HCT116 (cell line): ENCODE measurements at regions not wholly inside any gene's neighbourhood (a gene's known extent, or its start where the extent isn't known, plus 50 kb on each side); places are given as distances from the start of the nearest gene placed in this dataset.

Experiments
- ATAC-seq: fragments of 200-7000 bp; cut with Tn5 transposase; 2 replicates; pipeline ENCODE4 v1.9.1; 2020; ENCODE audit warnings: mild to moderate bottlenecking, moderate library complexity
- BruUV-seq: library from RNA; stranded (reverse); fragments of 400-500 nt; replicated peaks from 2 replicates; lab custom pipeline; 2021; lab: Mats Ljungman, UMichigan
- CTCF ChIA-PET: fragments of 300-600 bp; sonication (Branson Sonifier 250); formaldehyde crosslinking; loops from one replicate; lab custom pipeline; 2021; ENCODE audit warnings: antibody characterized with exemption; lab: Charles Lee
- POLR2A ChIA-PET: fragments of 300-600, 350-600 bp; sonication (Branson Sonifier 250); formaldehyde crosslinking; loops from one replicate; lab custom pipeline; 2021; ENCODE audit warnings: antibody characterized with exemption; lab: Charles Lee
- RAD21 ChIA-PET, 2 experiments: fragments of 300-600 bp; sonication (Branson Sonifier 250); formaldehyde crosslinking; loops; one replicate each; lab custom pipeline; 2023; ENCODE audit warnings: low total read pairs in 2 of 2; ENCODE audit not compliant: uncharacterized antibody in 2 of 2, unreplicated experiment in 2 of 2, low non-redundant PET in 1 of 2; lab: Charles Lee
- DNase-seq: peaks from one replicate; pipeline ENCODE4 v3.0.0-alpha.2; 2010; ENCODE audit warnings: low read depth, low spot score
- H2AFZ ChIP-seq: fragments of 200-600 bp; shearing (Covaris generic), sonication (generic); 2 replicates; pipeline ENCODE4 v1.6.1; 2017; ENCODE audit warnings: low read depth, mixed run types, mixed read lengths, antibody characterized with exemption, low read length; ENCODE audit not compliant: poor library complexity, severe bottlenecking
- H3K27ac ChIP-seq: 2 replicates; pipeline ENCODE4 v1.5.1; 2012; ENCODE audit warnings: low read depth, low read length
- H3K27me3 ChIP-seq: fragments of 200-600 bp; sonication (generic); 2 replicates; pipeline ENCODE4 v1.6.1; 2016; ENCODE audit warnings: mixed run types, low read length, mixed read lengths; ENCODE audit not compliant: insufficient read depth
- H3K36me3 ChIP-seq, 2 experiments: fragments of 200-500 bp in 1 of 2; fragments of 200-600 bp in 1 of 2; sonication (Bioruptor generic) in 1 of 2; sonication (generic) in 1 of 2; 2 replicates each; pipeline versions ENCODE4 v1.5.1 to v1.6.1; 2014 to 2016; ENCODE audit warnings: low read length in 2 of 2, inconsistent platforms in 1 of 2, mixed read lengths in 1 of 2, mixed run types in 1 of 2; ENCODE audit not compliant: insufficient read depth in 2 of 2, control insufficient read depth in 1 of 2
- H3K4me1 ChIP-seq, 2 experiments: fragments of 200-600 bp in 1 of 2; sonication (generic) in 1 of 2; 2 replicates each; pipeline versions ENCODE4 v1.5.1 to v1.6.1; 2012 to 2017; ENCODE audit warnings: low read length in 2 of 2, inconsistent platforms in 1 of 2, mild to moderate bottlenecking in 1 of 2, mixed read lengths in 1 of 2, mixed run types in 1 of 2, moderate library complexity in 1 of 2; ENCODE audit not compliant: insufficient read depth in 2 of 2, control insufficient read depth in 1 of 2
- H3K4me2 ChIP-seq: fragments of 200-600 bp; sonication (generic); 2 replicates; pipeline ENCODE4 v1.6.1; 2017; ENCODE audit warnings: mixed run types, low read length, mixed read lengths
- H3K4me3 ChIP-seq, 2 experiments: fragments of 200-600 bp in 1 of 2; sonication (generic) in 1 of 2; replicated peaks in 1 of 2; 2 replicates each; pipeline ENCODE4 v1.5.1; 2011 to 2016; ENCODE audit warnings: low read length in 2 of 2, control low read depth in 1 of 2, low read depth in 1 of 2, mild to moderate bottlenecking in 1 of 2, mixed read lengths in 1 of 2, mixed run types in 1 of 2
- H3K79me2 ChIP-seq: fragments of 200-600 bp; sonication (generic); 2 replicates; pipeline ENCODE4 v1.6.1; 2017; ENCODE audit warnings: mild to moderate bottlenecking, mixed run types, low read length, moderate library complexity, mixed read lengths; ENCODE audit not compliant: insufficient read depth
- H3K9ac ChIP-seq: fragments of 200-600 bp; sonication (generic); 2 replicates; pipeline ENCODE4 v1.6.1; 2016; ENCODE audit warnings: low read length, mixed read lengths
- H3K9me2 ChIP-seq: fragments of 200-600 bp; sonication (generic), shearing (Covaris generic); 2 replicates; pipeline ENCODE4 v1.6.1; 2017; ENCODE audit warnings: mixed run types, mild to moderate bottlenecking, moderate library complexity; ENCODE audit not compliant: insufficient read depth
- H3K9me3 ChIP-seq, 2 experiments: fragments of 200-500 bp in 1 of 2; fragments of 200-600 bp in 1 of 2; sonication (Bioruptor generic) in 1 of 2; sonication (generic) in 1 of 2; 2 replicates each; pipeline ENCODE4 v1.6.1; 2014 to 2017; ENCODE audit warnings: low read length in 2 of 2, mixed read lengths in 2 of 2, inconsistent platforms in 1 of 2, low read depth in 1 of 2, mild to moderate bottlenecking in 1 of 2, mixed run types in 1 of 2, moderate library complexity in 1 of 2; ENCODE audit not compliant: control insufficient read depth in 1 of 2, insufficient read depth in 1 of 2
- H4K20me1 ChIP-seq: fragments of 200-600 bp; sonication (generic), shearing (Covaris generic); 2 replicates; pipeline ENCODE4 v1.6.1; 2017; ENCODE audit warnings: mixed run types, mild to moderate bottlenecking, moderate library complexity; ENCODE audit not compliant: insufficient read depth
- CBX3 ChIP-seq: IDR thresholded peaks from 2 replicates; pipeline ENCODE4 v1.6.1; 2012; ENCODE audit warnings: low read depth
- CEBPB ChIP-seq: IDR thresholded peaks from 2 replicates; pipeline ENCODE4 v1.6.1; 2012; ENCODE audit warnings: low read depth
- EGR1 ChIP-seq: IDR thresholded peaks from 2 replicates; pipeline ENCODE4 v1.6.1; 2012; ENCODE audit warnings: low read depth
- ELF1 ChIP-seq: IDR thresholded peaks from 2 replicates; pipeline ENCODE4 v1.6.1; 2012; ENCODE audit warnings: low read depth, borderline replicate concordance
- EZH2 ChIP-seq: fragments of 200-600 bp; sonication (generic); IDR thresholded peaks from 2 replicates; pipeline ENCODE4 v1.6.1; 2017; ENCODE audit warnings: antibody characterized with exemption, mixed run types
- JUND ChIP-seq: IDR thresholded peaks from 2 replicates; pipeline ENCODE4 v1.6.1; 2012
- POLR2A ChIP-seq: IDR thresholded peaks from 2 replicates; pipeline ENCODE4 v1.7.0; 2011; ENCODE audit warnings: borderline replicate concordance; ENCODE audit not compliant: insufficient read depth, insufficient read length; ENCODE audit errors: extremely low read depth
- POLR2AphosphoS5 ChIP-seq: IDR thresholded peaks from 2 replicates; pipeline ENCODE4 v1.6.1; 2011; ENCODE audit warnings: mild to moderate bottlenecking, low read depth, low read length, moderate library complexity
- RAD21 ChIP-seq: IDR thresholded peaks from 2 replicates; pipeline ENCODE4 v1.6.1; 2012; ENCODE audit warnings: low read depth, mild to moderate bottlenecking
- SIN3A ChIP-seq: IDR thresholded peaks from 2 replicates; pipeline ENCODE4 v1.6.1; 2012; ENCODE audit warnings: low read depth
- SP1 ChIP-seq: IDR thresholded peaks from 2 replicates; pipeline ENCODE4 v1.6.1; 2012; ENCODE audit warnings: low read depth
- TCF7L2 ChIP-seq: IDR thresholded peaks from 2 replicates; pipeline ENCODE4 v1.7.0; 2011; ENCODE audit warnings: borderline replicate concordance, inconsistent platforms; ENCODE audit not compliant: insufficient read depth, insufficient read length; ENCODE audit errors: extremely low read depth
- YY1 ChIP-seq: IDR thresholded peaks from 2 replicates; pipeline ENCODE4 v1.6.1; 2011; ENCODE audit warnings: low read length, low read depth, moderate library complexity, mild to moderate bottlenecking; ENCODE audit not compliant: insufficient replicate concordance; ENCODE audit errors: extremely low read depth
- ZFX ChIP-seq: fragments of 450-650 bp; IDR thresholded peaks from 2 replicates; pipeline ENCODE4 v1.6.1; 2017
- ZNF274 ChIP-seq: fragments of 200-500 bp; sonication (Bioruptor generic); IDR thresholded peaks from 2 replicates; pipeline ENCODE4 v1.6.1; 2014; ENCODE audit warnings: mild to moderate bottlenecking, low read depth, low read length, inconsistent platforms
- intact Hi-C: fragments of 100-400 bp; cut with micrococcal nuclease; formaldehyde crosslinking; loops from 2 replicates; pipeline ENCODE4 v1.10.0; 2022
- TF ChIP-seq, protein P1 (sequence below): IDR thresholded peaks from 2 replicates; pipeline ENCODE4 v1.6.1; 2012
- TF ChIP-seq, protein P2 (sequence below): IDR thresholded peaks from 2 replicates; pipeline ENCODE4 v1.6.1; 2011; ENCODE audit warnings: mild to moderate bottlenecking, low read length, moderate library complexity; ENCODE audit not compliant: insufficient replicate concordance; ENCODE audit errors: extremely low read depth
- TF ChIP-seq, protein P3 (sequence below): IDR thresholded peaks from 2 replicates; pipeline ENCODE4 v1.6.1; 2012
- TF ChIP-seq, protein P4 (sequence below): IDR thresholded peaks from 2 replicates; pipeline ENCODE4 v1.6.1; 2012; ENCODE audit warnings: low read depth
- TF ChIP-seq, protein P5 (sequence below), 3 experiments: fragments of 200-600 bp in 1 of 3; sonication (generic) in 1 of 3; IDR thresholded peaks in 2 of 3; conservative IDR thresholded peaks in 1 of 3; 2 replicates each; pipeline ENCODE4 v1.5.1; 2012 to 2017; ENCODE audit warnings: low read depth in 2 of 3, low read length in 2 of 3, antibody characterized with exemption in 1 of 3, borderline replicate concordance in 1 of 3, control low read depth in 1 of 3, mild to moderate bottlenecking in 1 of 3, mixed read lengths in 1 of 3, mixed run types in 1 of 3, moderate library complexity in 1 of 3; ENCODE audit not compliant: insufficient read depth in 1 of 3

GRCh38 chr17:72380120-72380519 is 259.3 kb downstream of the SOX9 start:
- RAD21 ChIA-PET: interaction anchor here in 1 of 2 experiments (0.6 kb wide), 1 partner anchor 370 kb away, joined by 3 read pairs; no protein-coding TSS in a partner anchor
- Histone ChIP-seq H3K4me1 (peaks cover 38 to 43% of the 10 kb centered on the region in 2 experiments), H3K4me2 (no peak overlapping the region), H3K4me3 (no peak overlapping the region), H3K27ac (no peak overlapping the region), H3K9ac (no peak overlapping the region), H3K79me2 (no peaks in the 10 kb centered on the region), H2AFZ (no peak overlapping the region), H4K20me1 (no peaks in the 10 kb centered on the region), H3K9me2 (no peaks in the 10 kb centered on the region), H3K36me3 (no peaks in the 10 kb centered on the region), H3K9me3 (no peaks in the 10 kb centered on the region), H3K27me3 (no peaks in the 10 kb centered on the region)
- no TSS peak for BruUV-seq
- intact Hi-C loops: no loop called here
- no peak for DNase-seq
- no peak for ATAC-seq
- POLR2A ChIA-PET: interaction anchor here (1.3 to 2.3 kb wide), 2 partner anchors 9 to 42 kb away, joined by 3 to 6 read pairs; no protein-coding TSS in a partner anchor
- CTCF ChIA-PET: no interaction called here
- TF ChIP-seq TCF7L2 (no peak), POLR2A (no peak), JUND (no peak), SP1 (no peak), SIN3A (no peak), EZH2 (no peak), RAD21 (no peak), ZNF274 (no peak), EGR1 (no peak), YY1 (no peak), POLR2AphosphoS5 (no peak), ZFX (no peak), CEBPB (no peak), ELF1 (no peak), CBX3 (no peak)
- TF ChIP-seq, protein P1, sequence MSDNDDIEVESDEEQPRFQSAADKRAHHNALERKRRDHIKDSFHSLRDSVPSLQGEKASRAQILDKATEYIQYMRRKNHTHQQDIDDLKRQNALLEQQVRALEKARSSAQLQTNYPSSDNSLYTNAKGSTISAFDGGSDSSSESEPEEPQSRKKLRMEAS: no peak
- TF ChIP-seq, protein P2, sequence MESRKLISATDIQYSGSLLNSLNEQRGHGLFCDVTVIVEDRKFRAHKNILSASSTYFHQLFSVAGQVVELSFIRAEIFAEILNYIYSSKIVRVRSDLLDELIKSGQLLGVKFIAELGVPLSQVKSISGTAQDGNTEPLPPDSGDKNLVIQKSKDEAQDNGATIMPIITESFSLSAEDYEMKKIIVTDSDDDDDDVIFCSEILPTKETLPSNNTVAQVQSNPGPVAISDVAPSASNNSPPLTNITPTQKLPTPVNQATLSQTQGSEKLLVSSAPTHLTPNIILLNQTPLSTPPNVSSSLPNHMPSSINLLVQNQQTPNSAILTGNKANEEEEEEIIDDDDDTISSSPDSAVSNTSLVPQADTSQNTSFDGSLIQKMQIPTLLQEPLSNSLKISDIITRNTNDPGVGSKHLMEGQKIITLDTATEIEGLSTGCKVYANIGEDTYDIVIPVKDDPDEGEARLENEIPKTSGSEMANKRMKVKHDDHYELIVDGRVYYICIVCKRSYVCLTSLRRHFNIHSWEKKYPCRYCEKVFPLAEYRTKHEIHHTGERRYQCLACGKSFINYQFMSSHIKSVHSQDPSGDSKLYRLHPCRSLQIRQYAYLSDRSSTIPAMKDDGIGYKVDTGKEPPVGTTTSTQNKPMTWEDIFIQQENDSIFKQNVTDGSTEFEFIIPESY: no peak
- TF ChIP-seq, protein P3, sequence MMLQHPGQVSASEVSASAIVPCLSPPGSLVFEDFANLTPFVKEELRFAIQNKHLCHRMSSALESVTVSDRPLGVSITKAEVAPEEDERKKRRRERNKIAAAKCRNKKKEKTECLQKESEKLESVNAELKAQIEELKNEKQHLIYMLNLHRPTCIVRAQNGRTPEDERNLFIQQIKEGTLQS: no peak
- TF ChIP-seq, protein P4, sequence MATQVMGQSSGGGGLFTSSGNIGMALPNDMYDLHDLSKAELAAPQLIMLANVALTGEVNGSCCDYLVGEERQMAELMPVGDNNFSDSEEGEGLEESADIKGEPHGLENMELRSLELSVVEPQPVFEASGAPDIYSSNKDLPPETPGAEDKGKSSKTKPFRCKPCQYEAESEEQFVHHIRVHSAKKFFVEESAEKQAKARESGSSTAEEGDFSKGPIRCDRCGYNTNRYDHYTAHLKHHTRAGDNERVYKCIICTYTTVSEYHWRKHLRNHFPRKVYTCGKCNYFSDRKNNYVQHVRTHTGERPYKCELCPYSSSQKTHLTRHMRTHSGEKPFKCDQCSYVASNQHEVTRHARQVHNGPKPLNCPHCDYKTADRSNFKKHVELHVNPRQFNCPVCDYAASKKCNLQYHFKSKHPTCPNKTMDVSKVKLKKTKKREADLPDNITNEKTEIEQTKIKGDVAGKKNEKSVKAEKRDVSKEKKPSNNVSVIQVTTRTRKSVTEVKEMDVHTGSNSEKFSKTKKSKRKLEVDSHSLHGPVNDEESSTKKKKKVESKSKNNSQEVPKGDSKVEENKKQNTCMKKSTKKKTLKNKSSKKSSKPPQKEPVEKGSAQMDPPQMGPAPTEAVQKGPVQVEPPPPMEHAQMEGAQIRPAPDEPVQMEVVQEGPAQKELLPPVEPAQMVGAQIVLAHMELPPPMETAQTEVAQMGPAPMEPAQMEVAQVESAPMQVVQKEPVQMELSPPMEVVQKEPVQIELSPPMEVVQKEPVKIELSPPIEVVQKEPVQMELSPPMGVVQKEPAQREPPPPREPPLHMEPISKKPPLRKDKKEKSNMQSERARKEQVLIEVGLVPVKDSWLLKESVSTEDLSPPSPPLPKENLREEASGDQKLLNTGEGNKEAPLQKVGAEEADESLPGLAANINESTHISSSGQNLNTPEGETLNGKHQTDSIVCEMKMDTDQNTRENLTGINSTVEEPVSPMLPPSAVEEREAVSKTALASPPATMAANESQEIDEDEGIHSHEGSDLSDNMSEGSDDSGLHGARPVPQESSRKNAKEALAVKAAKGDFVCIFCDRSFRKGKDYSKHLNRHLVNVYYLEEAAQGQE: no peak
- TF ChIP-seq, protein P5, sequence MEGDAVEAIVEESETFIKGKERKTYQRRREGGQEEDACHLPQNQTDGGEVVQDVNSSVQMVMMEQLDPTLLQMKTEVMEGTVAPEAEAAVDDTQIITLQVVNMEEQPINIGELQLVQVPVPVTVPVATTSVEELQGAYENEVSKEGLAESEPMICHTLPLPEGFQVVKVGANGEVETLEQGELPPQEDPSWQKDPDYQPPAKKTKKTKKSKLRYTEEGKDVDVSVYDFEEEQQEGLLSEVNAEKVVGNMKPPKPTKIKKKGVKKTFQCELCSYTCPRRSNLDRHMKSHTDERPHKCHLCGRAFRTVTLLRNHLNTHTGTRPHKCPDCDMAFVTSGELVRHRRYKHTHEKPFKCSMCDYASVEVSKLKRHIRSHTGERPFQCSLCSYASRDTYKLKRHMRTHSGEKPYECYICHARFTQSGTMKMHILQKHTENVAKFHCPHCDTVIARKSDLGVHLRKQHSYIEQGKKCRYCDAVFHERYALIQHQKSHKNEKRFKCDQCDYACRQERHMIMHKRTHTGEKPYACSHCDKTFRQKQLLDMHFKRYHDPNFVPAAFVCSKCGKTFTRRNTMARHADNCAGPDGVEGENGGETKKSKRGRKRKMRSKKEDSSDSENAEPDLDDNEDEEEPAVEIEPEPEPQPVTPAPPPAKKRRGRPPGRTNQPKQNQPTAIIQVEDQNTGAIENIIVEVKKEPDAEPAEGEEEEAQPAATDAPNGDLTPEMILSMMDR (IDR thresholded peaks at IDR 0.05 in 2 of 3, conservative IDR thresholded peaks at IDR 0.05 in 1 of 3; ENCODE audit: borderline replicate concordance in 1 of 3, insufficient read depth in 1 of 3, low read depth in 2 of 3, low read length in 2 of 3): no peak
